HG03354 (cell line): ENCODE measurements at regions not wholly inside any gene's neighbourhood (a gene's known extent, or its start where the extent isn't known, plus 50 kb on each side); places are given as distances from the start of the nearest gene placed in this dataset.
"Not testable (repeated sequence)": the region's sequence is repeated elsewhere in the genome, so short reads cannot be mapped to it uniquely, and the experiment has no call there.

Experiments used
- ATAC-seq: cut with Tn5 transposase; IDR thresholded peaks from one replicate; pipeline ENCODE4 v1.9.1; 2021; ENCODE audit warnings: mild to moderate bottlenecking; ENCODE audit not compliant: unreplicated experiment, poor library complexity, severe bottlenecking

- no peak for ATAC-seq
Observed at GRCh38 chr16:48960830-48961229, 320.8 kb downstream of the CBLN1 start.

GRCh38 chr16:48959747-48960146 lies 321.9 kb downstream of the CBLN1 start:
- no peak for ATAC-seq

DNA sequence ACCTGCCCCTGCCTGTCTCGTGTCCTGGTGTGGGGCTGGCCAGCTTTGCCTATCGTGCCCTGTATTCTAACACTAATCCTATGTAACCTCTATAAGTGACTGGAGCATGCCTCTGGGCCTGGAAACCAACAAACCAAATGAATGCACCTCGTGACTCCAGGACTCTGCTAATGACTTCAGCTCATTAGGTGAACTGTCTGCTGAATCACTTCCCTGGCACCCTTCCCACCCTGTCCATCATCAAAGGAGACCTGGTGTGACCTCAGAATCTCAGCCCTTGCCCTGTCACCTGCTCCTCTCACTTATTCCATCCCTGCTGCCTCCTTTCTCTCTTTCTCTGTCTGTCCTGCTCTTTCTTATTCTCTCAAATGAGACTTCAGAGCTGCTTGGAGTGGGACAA lies 322.4 kb downstream of the CBLN1 start:
- ATAC-seq: no peak

DNA sequence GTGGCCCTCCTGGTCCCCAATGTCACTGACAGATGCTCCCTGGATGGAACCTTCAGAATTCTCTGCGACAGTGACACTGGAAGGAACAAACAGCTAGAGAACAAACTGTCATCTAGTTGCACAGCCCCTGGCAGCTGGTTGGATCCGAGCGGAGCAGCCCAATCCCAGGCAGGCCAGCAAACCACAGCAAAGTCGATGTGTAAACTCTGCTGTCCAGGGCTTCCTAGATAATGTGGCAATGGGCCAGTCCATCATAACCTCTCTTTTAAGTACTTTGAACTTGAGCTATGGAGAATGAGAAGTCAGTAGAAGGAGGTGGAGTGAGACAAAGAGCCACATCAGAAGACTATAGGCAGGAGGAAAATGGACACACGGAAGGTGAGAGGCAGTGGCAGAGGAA lies 323.0 kb downstream of the CBLN1 start:
- ATAC-seq: no peak

GRCh38 chr16:48956620-48957019 lies 325.0 kb downstream of the CBLN1 start:
- no peak for ATAC-seq

- no peak for ATAC-seq
Observed at GRCh38 chr16:48955837-48956236, 325.8 kb downstream of the CBLN1 start.

- not testable (repeated sequence) for ATAC-seq
Observed at GRCh38 chr16:48951621-48952125, 330.0 kb downstream of the CBLN1 start.

- ATAC-seq: no peak
Observed at GRCh38 chr16:48950184-48950583, 331.5 kb downstream of the CBLN1 start.

DNA sequence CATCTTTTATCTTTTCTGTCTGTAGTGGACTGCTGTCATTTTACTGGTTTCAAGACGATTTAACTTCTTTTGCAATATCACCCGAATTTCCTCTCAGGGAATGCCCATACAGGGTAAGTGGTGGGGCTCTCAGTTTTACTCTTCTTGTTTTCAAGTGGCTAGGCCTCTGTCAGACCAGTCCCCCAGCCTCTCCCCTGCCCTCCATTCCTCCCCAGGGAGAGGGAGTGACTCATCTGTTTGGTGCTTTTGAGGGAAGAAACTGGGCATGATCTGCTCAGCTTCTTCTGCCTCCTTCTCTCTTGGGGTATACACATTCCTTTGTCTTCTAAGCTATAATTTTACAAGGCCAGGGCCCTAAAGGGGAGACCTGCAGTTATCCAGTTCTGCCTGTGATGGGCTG lies 332.0 kb downstream of the CBLN1 start:
- no peak for ATAC-seq

DNA sequence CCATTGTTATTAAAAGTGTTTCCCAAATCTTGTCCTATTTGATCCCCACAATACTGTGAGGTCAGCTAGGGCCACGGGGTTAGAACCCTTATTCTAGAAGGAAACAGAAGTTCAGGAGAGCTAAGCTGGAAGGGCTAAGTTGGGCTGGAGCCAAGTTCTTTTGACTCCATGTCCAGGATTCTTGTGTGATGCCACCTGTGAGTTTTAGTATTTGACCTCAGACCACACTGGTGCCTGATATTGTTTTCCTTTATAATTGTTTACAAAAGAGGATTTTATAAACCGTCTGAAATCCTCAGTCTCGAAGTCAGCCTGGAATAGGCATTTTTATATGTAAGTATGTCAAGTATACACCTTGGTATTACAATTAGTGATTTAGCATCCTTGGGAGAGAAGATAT lies 332.7 kb downstream of the CBLN1 start:
- ATAC-seq: no peak

- no peak for ATAC-seq
Observed at GRCh38 chr16:48947371-48947713, 334.3 kb downstream of the CBLN1 start.

GRCh38 chr16:48946686-48947370 lies 334.8 kb downstream of the CBLN1 start:
- no peak for ATAC-seq

DNA sequence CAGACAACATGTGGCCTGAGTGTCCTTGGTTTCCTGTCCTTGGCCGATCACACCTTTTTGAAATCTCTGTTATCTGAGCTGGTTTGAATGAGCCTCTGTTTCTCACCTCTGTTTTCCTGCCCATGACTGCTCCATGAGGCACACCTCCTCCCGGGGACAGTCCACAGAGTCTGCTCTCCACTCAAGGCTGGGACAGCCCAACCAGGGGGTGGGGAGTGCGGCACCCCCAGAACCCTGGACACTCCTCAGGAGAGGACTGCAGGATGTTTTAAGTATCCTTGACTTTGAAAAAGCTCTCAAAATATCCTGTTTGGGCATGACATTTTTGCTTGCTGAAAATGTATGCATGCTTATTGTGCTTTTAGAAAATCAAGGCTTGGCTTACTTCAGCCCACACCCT lies 333.0 kb upstream of the N4BP1 start:
- ATAC-seq: no peak

GRCh38 chr16:48936811-48937210 lies 326.8 kb upstream of the N4BP1 start:
- no peak for ATAC-seq

GRCh38 chr16:48932216-48932855 lies 322.4 kb upstream of the N4BP1 start:
- ATAC-seq: no peak

- ATAC-seq: no peak
Observed at GRCh38 chr16:48930951-48931553, 321.1 kb upstream of the N4BP1 start.

DNA sequence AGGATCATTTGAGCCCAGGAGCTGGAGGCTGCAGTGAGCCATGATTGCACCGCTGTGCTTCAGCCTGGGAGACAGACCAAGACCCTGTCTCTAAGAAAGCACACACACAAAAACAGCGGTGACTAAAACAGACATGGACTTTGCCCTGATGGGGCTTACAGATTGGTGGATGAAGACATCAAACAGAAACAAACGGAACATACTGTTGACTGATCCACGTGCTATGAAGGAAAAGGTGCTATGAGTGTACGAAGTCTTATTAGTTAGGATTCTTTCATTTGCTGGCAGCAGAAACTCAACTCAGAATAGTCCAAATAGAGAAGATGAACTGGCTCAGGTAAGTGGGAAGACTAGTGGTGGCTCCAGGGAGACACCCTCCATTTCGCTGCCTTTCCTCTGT lies 309.8 kb upstream of the N4BP1 start:
- no peak for ATAC-seq

GRCh38 chr16:48918520-48919258 lies 308.7 kb upstream of the N4BP1 start:
- ATAC-seq: no peak

- ATAC-seq: no peak
Observed at GRCh38 chr16:48916566-48916965, 306.6 kb upstream of the N4BP1 start.

DNA sequence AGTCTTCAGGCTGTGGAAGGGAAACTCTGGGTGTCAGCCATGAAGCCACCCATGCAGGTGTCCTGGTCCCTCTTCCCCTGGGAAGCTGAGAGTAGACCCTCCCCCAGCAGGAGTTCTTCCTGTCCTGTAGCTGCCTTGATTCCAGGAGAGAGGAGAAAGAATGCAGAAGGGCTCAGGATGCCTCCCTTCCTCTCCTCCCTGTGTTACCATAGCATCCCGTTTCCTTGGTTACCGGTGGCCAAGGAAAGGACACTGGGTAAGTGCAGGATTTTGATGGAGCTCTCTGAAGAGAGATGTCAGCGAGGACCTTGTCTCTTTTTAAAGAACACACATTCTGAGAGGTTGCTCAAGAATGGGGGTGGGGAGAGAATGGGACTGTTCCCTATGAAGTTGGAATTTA lies 304.1 kb upstream of the N4BP1 start:
- no peak for ATAC-seq

- ATAC-seq: no peak
Observed at GRCh38 chr16:48913384-48913783, 303.4 kb upstream of the N4BP1 start.
